ENCODE measurements at regions not wholly inside any gene's neighbourhood (a gene's known extent, or its start where the extent isn't known, plus 50 kb on each side); places are given as distances from the start of the nearest gene placed in this dataset.

DNA sequence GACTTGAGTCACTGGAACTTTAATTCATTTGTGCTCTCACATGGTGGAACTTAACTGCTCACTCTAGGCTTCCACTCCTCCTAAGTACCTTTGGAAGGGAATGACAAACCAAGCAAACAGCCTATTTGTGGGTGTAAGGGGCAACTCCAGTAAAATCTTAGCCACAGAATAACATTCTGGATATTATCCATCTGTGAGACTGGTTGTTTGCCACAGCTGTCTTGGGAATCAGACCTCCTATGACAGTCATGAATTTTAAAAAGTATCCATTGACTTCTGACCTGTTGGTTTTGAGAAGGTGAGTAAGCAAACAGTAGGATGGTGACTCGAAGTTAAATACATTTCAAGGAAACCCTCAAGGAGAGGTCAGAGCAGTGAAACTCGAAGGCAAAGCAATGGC, 147.3 kb upstream of the CDIN1 start:
- H3K4me1 ChIP-seq, result peaks cover 25% of the 10 kb centered on the region
- no peak overlapping the region for H3K4me2 ChIP-seq
- ATAC-seq (no peak), DNase-seq (ENCODE audit: low read depth in 1 of 2, low spot score in 1 of 2) (no peak), FAIRE-seq (no peak)
- H3K4me3 ChIP-seq, result no peak overlapping the region
- H3K27ac ChIP-seq, result peak overlapping the region in 1 of 2 experiments; percentile 95; a peak in 2 of 6 replicates
- ChIA-PET CTCF (no interaction called here), POLR2A (no interaction called here)
- 0 out of 3 replicates have a peak, but pooled peaks cover 6% of the 10 kb centered on the region for H3K9me3 ChIP-seq
- no peak for TF ChIP-seq KDM1A (IDR thresholded peaks at IDR 0.05; ENCODE audit: low read depth)
- TF ChIP-seq NPAS2 (CRISPR knock-in tag; IDR thresholded peaks at IDR 0.05; ENCODE audit: borderline replicate concordance), result no peak
- no peak for TF ChIP-seq RAD21 (conservative IDR thresholded peaks at IDR 0.05 in 1 of 2, IDR thresholded peaks at IDR 0.05 in 1 of 2)
- WGBS (ENCODE audit: missing lambda C conversion rate), result 36% methylated on average over 2 of the region's 2 CpGs

- ChIA-PET POLR2A (no interaction called here), CTCF (no interaction called here)
- Histone ChIP-seq H3K27ac (no peak overlapping the region), H3K4me2 (no peak overlapping the region), H3K4me1 (peaks cover 8% of the 10 kb centered on the region), H3K4me3 (no peak overlapping the region), H3K9me3 (0 out of 3 replicates have a peak, but pooled peaks cover 3% of the 10 kb centered on the region)
- DNase-seq (ENCODE audit: low read depth in 1 of 2, low spot score in 1 of 2) (no peak), ATAC-seq (no peak), FAIRE-seq (no peak)
- no peak for TF ChIP-seq MAX (IDR thresholded peaks at IDR 0.05)
Observed at GRCh38 chr15:36434177-36434576, 145.2 kb upstream of the CDIN1 start.

DNA sequence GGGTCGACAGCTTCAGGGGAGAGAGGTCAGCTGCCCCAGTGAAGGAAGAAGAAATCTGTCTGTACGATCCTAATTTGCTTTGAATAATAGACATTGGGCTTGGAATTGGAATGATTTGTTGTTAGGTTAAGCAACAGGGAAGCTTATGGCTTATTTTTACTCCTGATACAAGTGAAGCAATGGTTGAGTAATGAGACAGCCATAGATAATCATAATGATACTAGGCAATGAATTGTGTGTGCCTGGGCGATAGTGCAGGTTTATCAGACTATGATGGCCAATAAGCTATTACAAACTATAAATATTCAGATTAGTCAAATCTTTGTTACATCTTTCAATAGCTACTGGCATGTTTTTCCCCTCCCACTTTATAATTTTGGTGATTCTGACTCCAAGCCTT, 140.9 kb upstream of the CDIN1 start:
- FAIRE-seq, result no peak

More for the DNA sequence above, 140.9 kb upstream of the CDIN1 start:
- Histone ChIP-seq H3K9me3 (no peaks in the 10 kb centered on the region), H3K4me1 (no peaks in the 10 kb centered on the region), H3K4me2 (no peak overlapping the region), H3K4me3 (no peak overlapping the region), H3K27ac (no peak overlapping the region)
- ChIA-PET POLR2A (no interaction called here), CTCF (interaction anchor here (0.6 kb wide), 1 partner anchor 67 kb away, joined by 3 read pairs; no protein-coding TSS in a partner anchor)
- 93% methylated on average over 3 of the region's 3 CpGs for WGBS (ENCODE audit: missing lambda C conversion rate)
- no peak for TF ChIP-seq REST (IDR thresholded peaks at IDR 0.05)
- TF ChIP-seq TP53 (CRISPR knock-in tag; IDR thresholded peaks at IDR 0.05), result no peak
- no peak for TF ChIP-seq RNF2 (IDR thresholded peaks at IDR 0.05; ENCODE audit: borderline replicate concordance, low read depth)
- no peak for TF ChIP-seq RFX5 (IDR thresholded peaks at IDR 0.05)
- no peak for TF ChIP-seq EHF (CRISPR knock-in tag; IDR thresholded peaks at IDR 0.05)
- no peak for TF ChIP-seq EP300 (IDR thresholded peaks at IDR 0.05)
- no peak for TF ChIP-seq MAFK (IDR thresholded peaks at IDR 0.05; ENCODE audit: partially characterized antibody)
- TF ChIP-seq ZSCAN20 (CRISPR knock-in tag; IDR thresholded peaks at IDR 0.05), result no peak
- no peak for TF ChIP-seq ZC3H11A (IDR thresholded peaks at IDR 0.05)
- TF ChIP-seq NFE2L2 (conservative IDR thresholded peaks at IDR 0.05; ENCODE audit: low read length), result no peak
- no peak for TF ChIP-seq SMC3 (IDR thresholded peaks at IDR 0.05)
- no peak for TF ChIP-seq KDM1A (IDR thresholded peaks at IDR 0.05; ENCODE audit: low read depth)
- no peak for TF ChIP-seq TFCP2L1 (CRISPR knock-in tag; IDR thresholded peaks at IDR 0.05)
- TF ChIP-seq USF2 (IDR thresholded peaks at IDR 0.05), result no peak
- TF ChIP-seq JUN (IDR thresholded peaks at IDR 0.05), result no peak
- no peak for TF ChIP-seq ZFP36 (IDR thresholded peaks at IDR 0.05; ENCODE audit: borderline replicate concordance, partially characterized antibody)
- ATAC-seq, result no peak
- DNase-seq (ENCODE audit: low read depth in 1 of 2, low spot score in 1 of 2), result no peak
